DND-41 (cell line): ENCODE measurements at regions not wholly inside any gene's neighbourhood (a gene's known extent, or its start where the extent isn't known, plus 50 kb on each side); places are given as distances from the start of the nearest gene placed in this dataset.

Source experiments
- CTCF ChIP-seq: IDR thresholded peaks from 2 replicates; pipeline ENCODE4 v1.5.1; 2012; ENCODE audit warnings: borderline replicate concordance, low read length, moderate library complexity, mild to moderate bottlenecking; ENCODE audit not compliant: poor library complexity, severe bottlenecking; ENCODE audit errors: extremely low read depth
- EZH2 ChIP-seq: IDR thresholded peaks from 3 replicates; pipeline ENCODE4 v1.6.1; 2012; ENCODE audit warnings: borderline replicate concordance, low read depth, mild to moderate bottlenecking, moderate library complexity, low read length, inconsistent platforms; ENCODE audit not compliant: severe bottlenecking

GRCh38 chr20:41958391-41958790, 340.2 kb upstream of the CHD6 start:
- no peak for TF ChIP-seq CTCF
- no peak for TF ChIP-seq EZH2
